ENCODE measurements at regions not wholly inside any gene's neighbourhood (a gene's known extent, or its start where the extent isn't known, plus 50 kb on each side); places are given as distances from the start of the nearest gene placed in this dataset.

- TF ChIP-seq CTCF (IDR thresholded peaks at IDR 0.05; ENCODE audit: low read depth, low read length), result no peak
- TF ChIP-seq EZH2phosphoT487 (IDR thresholded peaks at IDR 0.05; ENCODE audit: low read depth), result no peak
Measured at GRCh38 chr16:5187402-5187952, 89.9 kb upstream of the EEF2KMT start.
